WERI-Rb-1 (cell line): ENCODE measurements at regions not wholly inside any gene's neighbourhood (a gene's known extent, or its start where the extent isn't known, plus 50 kb on each side); places are given as distances from the start of the nearest gene placed in this dataset.

ENCODE experiments used
- DNase-seq: peaks from one replicate; pipeline ENCODE4 v3.0.0-alpha.2; 2020
- H3K27ac ChIP-seq: fragments of 250-450 bp; sonication (Bioruptor Pico); 2 replicates; pipeline ENCODE4 v1.5.1; 2020; ENCODE audit warnings: mild to moderate bottlenecking, moderate library complexity
- H3K27me3 ChIP-seq: fragments of 250-450 bp; sonication (Bioruptor Pico); 2 replicates; pipeline ENCODE4 v1.5.1; 2021; ENCODE audit warnings: mild to moderate bottlenecking, low read depth, moderate library complexity; ENCODE audit not compliant: insufficient read depth, severe bottlenecking
- H3K36me3 ChIP-seq: fragments of 250-450 bp; sonication (Bioruptor Pico); 2 replicates; pipeline ENCODE4 v1.5.1; 2020; ENCODE audit warnings: mild to moderate bottlenecking, moderate library complexity
- H3K4me3 ChIP-seq: 2 replicates; pipeline ENCODE4 v1.5.1; 2011; ENCODE audit warnings: low read depth, mild to moderate bottlenecking, control low read depth, low read length
- H3K9me3 ChIP-seq: fragments of 250-450 bp; sonication (Bioruptor Pico); 2 replicates; pipeline ENCODE4 v1.5.1; 2021; ENCODE audit warnings: mild to moderate bottlenecking, moderate library complexity; ENCODE audit not compliant: severe bottlenecking
- TF ChIP-seq, protein P1 (sequence below): IDR thresholded peaks from 2 replicates; pipeline ENCODE4 v1.5.1; 2011; ENCODE audit warnings: low read depth, mild to moderate bottlenecking, control low read depth, inconsistent platforms, low read length

DNA sequence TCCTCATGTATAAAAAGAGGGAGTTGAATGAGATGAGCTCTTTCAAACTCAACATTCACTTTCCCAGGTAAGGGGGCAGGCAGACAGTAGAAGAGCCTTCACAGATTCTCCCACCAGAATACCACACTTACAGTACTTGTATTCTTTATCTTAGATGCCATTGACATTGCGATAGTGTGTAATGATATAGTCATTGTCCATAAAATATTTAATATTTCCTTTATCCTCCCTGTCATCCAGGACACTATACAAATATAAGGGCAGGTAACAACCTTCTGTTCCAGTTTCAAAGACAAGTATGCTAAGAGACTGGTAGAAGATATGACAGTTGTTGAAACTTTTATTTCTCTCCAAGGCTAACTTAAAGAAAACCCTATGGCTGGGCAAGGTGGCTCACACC, 56.5 kb upstream of the MTF2 start:
- no peaks in the 10 kb centered on the region for H3K9me3 ChIP-seq
- no peak for DNase-seq
- H3K27me3 ChIP-seq = no peaks in the 10 kb centered on the region
- H3K36me3 ChIP-seq = no peaks in the 10 kb centered on the region
- TF ChIP-seq, protein P1, sequence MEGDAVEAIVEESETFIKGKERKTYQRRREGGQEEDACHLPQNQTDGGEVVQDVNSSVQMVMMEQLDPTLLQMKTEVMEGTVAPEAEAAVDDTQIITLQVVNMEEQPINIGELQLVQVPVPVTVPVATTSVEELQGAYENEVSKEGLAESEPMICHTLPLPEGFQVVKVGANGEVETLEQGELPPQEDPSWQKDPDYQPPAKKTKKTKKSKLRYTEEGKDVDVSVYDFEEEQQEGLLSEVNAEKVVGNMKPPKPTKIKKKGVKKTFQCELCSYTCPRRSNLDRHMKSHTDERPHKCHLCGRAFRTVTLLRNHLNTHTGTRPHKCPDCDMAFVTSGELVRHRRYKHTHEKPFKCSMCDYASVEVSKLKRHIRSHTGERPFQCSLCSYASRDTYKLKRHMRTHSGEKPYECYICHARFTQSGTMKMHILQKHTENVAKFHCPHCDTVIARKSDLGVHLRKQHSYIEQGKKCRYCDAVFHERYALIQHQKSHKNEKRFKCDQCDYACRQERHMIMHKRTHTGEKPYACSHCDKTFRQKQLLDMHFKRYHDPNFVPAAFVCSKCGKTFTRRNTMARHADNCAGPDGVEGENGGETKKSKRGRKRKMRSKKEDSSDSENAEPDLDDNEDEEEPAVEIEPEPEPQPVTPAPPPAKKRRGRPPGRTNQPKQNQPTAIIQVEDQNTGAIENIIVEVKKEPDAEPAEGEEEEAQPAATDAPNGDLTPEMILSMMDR = no peak
- H3K4me3 ChIP-seq = no peak overlapping the region
- H3K27ac ChIP-seq = no peak overlapping the region

DNA sequence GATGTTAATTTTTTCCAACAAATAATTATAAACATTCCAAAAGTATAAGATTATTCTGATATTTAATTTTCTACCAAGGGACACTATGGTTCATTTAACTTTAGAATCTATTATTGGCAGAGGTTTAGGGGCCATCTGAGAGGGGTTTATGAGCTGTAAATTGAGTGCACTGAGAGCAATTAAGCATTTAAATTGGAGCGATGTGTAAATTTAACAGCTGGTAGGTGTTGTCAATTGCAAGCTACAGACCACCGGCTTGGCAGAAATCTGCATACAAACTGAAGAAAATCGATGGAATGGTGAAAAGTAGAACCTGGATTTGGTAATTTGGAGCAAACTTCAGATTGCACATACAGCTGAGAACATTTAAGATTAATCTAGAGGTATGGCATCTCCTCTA, 55.8 kb upstream of the MTF2 start:
- Histone ChIP-seq H3K27ac (no peak overlapping the region), H3K9me3 (no peaks in the 10 kb centered on the region), H3K4me3 (no peak overlapping the region), H3K27me3 (no peaks in the 10 kb centered on the region), H3K36me3 (no peaks in the 10 kb centered on the region)
- no peak for DNase-seq
- TF ChIP-seq, protein P1 = no peak

DNA sequence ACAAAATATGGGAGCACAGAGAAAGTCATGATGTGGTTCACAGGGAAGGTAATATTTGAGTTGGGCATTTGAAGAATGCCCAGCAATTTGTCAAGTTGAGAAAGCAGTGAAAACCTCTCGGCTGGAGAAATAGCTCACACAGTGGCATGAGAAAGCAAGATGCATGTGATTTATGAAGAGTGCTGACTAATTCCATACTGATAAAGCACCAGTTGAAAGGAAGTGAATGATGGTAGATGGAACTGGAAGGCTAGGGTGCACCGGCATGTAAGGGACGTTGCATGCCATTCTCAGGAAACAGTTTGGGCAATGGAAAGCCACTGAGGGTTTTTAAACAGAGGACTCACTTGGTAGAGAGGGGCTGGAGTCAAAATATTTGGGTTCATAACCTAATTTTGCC, 53.5 kb upstream of the MTF2 start:
- Histone ChIP-seq H3K27me3 (no peaks in the 10 kb centered on the region), H3K4me3 (no peak overlapping the region), H3K9me3 (no peaks in the 10 kb centered on the region), H3K27ac (no peak overlapping the region), H3K36me3 (no peaks in the 10 kb centered on the region)
- no peak for DNase-seq
- TF ChIP-seq, protein P1 = no peak

DNA sequence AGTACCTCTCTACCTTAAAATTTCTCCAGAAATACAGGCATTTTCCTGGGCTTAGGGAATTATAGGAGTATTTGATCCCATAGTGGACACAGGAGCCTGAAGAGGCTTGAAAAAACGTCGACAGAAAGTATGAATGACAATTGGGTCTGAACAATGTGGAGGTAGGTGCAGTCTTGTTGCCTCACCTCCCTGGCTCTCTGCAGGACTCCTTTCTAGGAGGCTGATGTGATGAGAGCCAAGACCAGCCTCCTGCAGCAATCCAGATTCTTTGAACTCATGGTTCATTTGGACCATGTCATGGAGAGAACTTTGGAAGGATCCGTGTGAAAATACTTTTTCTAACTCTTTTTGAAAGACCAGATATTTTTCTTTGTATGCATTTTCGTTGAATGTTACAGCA, 50.5 kb upstream of the MTF2 start:
- no peak for DNase-seq
- TF ChIP-seq, protein P1 = no peak
- Histone ChIP-seq H3K9me3 (no peaks in the 10 kb centered on the region), H3K27me3 (no peaks in the 10 kb centered on the region), H3K36me3 (no peaks in the 10 kb centered on the region), H3K27ac (no peak overlapping the region), H3K4me3 (no peak overlapping the region)
